ENCODE measurements at regions not wholly inside any gene's neighbourhood (a gene's known extent, or its start where the extent isn't known, plus 50 kb on each side); places are given as distances from the start of the nearest gene placed in this dataset.

DNA sequence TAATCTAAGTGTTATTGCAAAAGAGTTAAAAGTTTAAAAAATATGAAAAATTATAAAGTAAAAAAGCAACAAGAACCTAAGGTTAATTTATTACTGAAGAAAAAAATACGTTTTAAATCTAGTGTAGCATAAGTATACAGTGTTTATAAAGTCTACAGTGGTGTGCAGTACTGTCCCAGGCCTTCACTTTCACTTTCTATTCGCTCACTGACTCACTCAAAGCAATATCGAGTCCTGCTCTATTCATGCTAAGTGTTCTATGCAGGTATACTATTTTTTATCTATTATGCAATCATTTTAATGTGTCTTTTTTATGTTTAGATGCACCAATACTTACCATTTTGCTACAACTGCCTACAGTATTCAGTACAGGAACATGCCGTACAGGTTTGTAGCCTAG lies 113.0 kb downstream of the MANEA start:
- TF ChIP-seq, protein P1, sequence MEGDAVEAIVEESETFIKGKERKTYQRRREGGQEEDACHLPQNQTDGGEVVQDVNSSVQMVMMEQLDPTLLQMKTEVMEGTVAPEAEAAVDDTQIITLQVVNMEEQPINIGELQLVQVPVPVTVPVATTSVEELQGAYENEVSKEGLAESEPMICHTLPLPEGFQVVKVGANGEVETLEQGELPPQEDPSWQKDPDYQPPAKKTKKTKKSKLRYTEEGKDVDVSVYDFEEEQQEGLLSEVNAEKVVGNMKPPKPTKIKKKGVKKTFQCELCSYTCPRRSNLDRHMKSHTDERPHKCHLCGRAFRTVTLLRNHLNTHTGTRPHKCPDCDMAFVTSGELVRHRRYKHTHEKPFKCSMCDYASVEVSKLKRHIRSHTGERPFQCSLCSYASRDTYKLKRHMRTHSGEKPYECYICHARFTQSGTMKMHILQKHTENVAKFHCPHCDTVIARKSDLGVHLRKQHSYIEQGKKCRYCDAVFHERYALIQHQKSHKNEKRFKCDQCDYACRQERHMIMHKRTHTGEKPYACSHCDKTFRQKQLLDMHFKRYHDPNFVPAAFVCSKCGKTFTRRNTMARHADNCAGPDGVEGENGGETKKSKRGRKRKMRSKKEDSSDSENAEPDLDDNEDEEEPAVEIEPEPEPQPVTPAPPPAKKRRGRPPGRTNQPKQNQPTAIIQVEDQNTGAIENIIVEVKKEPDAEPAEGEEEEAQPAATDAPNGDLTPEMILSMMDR (conservative IDR thresholded peaks at IDR 0.05) = no peak
- Histone ChIP-seq H3K9ac (ENCODE audit: extremely low read depth, insufficient read length, low read length) (no peak overlapping the region), H3K79me1 (ENCODE audit: insufficient read depth, low read depth, low read length, poor library complexity, severe bottlenecking) (no peaks in the 10 kb centered on the region), H3K56ac (ENCODE audit: insufficient read length, low read depth, low read length) (no peak overlapping the region), H2BK120ac (ENCODE audit: low read depth, low read length, poor library complexity, severe bottlenecking) (no peak overlapping the region), H2BK5ac (ENCODE audit: insufficient read length, low read length) (no peak overlapping the region), H4K8ac (replicated peaks; ENCODE audit: insufficient read length, low read depth, low read length) (no peak overlapping the region), H3T11ph (ENCODE audit: low read length) (no peak overlapping the region), H2AK5ac (ENCODE audit: insufficient read length, low read length) (no peak overlapping the region), H2BK15ac (ENCODE audit: low read depth, low read length) (no peak overlapping the region), H3K18ac (ENCODE audit: insufficient read length, low read depth, low read length) (no peak overlapping the region), H3K27me3 (ENCODE audit: insufficient read depth, low read length) (no peaks in the 10 kb centered on the region), H3K23ac (ENCODE audit: insufficient read length, low read depth, low read length) (no peak overlapping the region), H3K14ac (ENCODE audit: insufficient read depth, low read length) (no peak overlapping the region), H4K20me1 (ENCODE audit: control insufficient read depth, insufficient read depth, insufficient read length) (no peaks in the 10 kb centered on the region), H4K5ac (ENCODE audit: insufficient read length, low read depth, low read length) (no peak overlapping the region), H3K4me2 (ENCODE audit: insufficient read depth, insufficient read length, low read length) (no peak overlapping the region), H2AFZ (ENCODE audit: low read length) (no peak overlapping the region), H3K4me1 (ENCODE audit: insufficient read depth, low read length) (peaks cover 4% of the 10 kb centered on the region; the same call in 1 of the 2 replicates), H2BK12ac (ENCODE audit: insufficient read length, low read depth, low read length) (no peak overlapping the region), H2BK20ac (ENCODE audit: low read depth, low read length, poor library complexity, severe bottlenecking) (no peak overlapping the region), H3K27ac (ENCODE audit: insufficient read length, low read depth, low read length) (no peak overlapping the region), H3K9me3 (ENCODE audit: control insufficient read depth, low read depth, low read length) (no peaks in the 10 kb centered on the region), H3K23me2 (ENCODE audit: insufficient read length, low read depth, low read length, poor library complexity, severe bottlenecking) (no peaks in the 10 kb centered on the region), H4K91ac (ENCODE audit: insufficient read length, low read depth, low read length) (no peak overlapping the region), H3K4ac (ENCODE audit: low read depth, low read length) (no peak overlapping the region), H3K79me2 (ENCODE audit: insufficient read depth, low read length) (no peaks in the 10 kb centered on the region)
- Mint-ChIP-seq H3K36me3 (ENCODE audit: insufficient read depth in 1 of 3, low read depth in 3 of 3) (no peaks in the 10 kb centered on the region), H3K4me1 (peaks cover 18 to 22% of the 10 kb centered on the region in 2 experiments), H3K27ac (no peak overlapping the region), H3K4me3 (no peak overlapping the region), H3K9me3 (no peaks in the 10 kb centered on the region), H3K27me3 (ENCODE audit: low read depth) (no peaks in the 10 kb centered on the region)
- no CpG with 5 or more reads among the region's 4 CpGs for WGBS (ENCODE audit: extremely low coverage, insufficient read length, low lambda C conversion rate)
- no peak for DNase-seq
